ENCODE measurements at regions not wholly inside any gene's neighbourhood (a gene's known extent, or its start where the extent isn't known, plus 50 kb on each side); places are given as distances from the start of the nearest gene placed in this dataset.
A peak's percentile ranks its signal among the peaks of the same experiment; 100 is the strongest.

- no peak for DNase-seq (ENCODE audit: low read depth, low spot score)
- no peak for TF ChIP-seq CTCF (IDR thresholded peaks at IDR 0.05; ENCODE audit: insufficient read depth, low read length, missing control alignments)
- no peak overlapping the region for H3K4me3 ChIP-seq (ENCODE audit: low read depth, low read length)
- POLR2A ChIA-PET = no interaction called here
- CTCF ChIA-PET = no interaction called here
Observed at GRCh38 chr2:30055548-30055947, 91.3 kb upstream of the YPEL5 start.

- H3K4me3 ChIP-seq (ENCODE audit: low read depth, low read length) = no peak overlapping the region
- ChIA-PET POLR2A (no interaction called here), CTCF (no interaction called here)
- DNase-seq (ENCODE audit: low read depth, low spot score) = no peak
- no peak for TF ChIP-seq CTCF (IDR thresholded peaks at IDR 0.05; ENCODE audit: insufficient read depth, low read length, missing control alignments)
Observed at GRCh38 chr2:30060562-30060961, 86.2 kb upstream of the YPEL5 start.

- ChIA-PET CTCF (interaction anchor here (0.8 to 1.5 kb wide), 3 partner anchors 10 to 1247 kb away, joined by 3 to 4 read pairs (median 3); no protein-coding TSS in a partner anchor), POLR2A (no interaction called here)
- H3K4me3 ChIP-seq (ENCODE audit: low read depth, low read length) = no peak overlapping the region
- TF ChIP-seq CTCF (IDR thresholded peaks at IDR 0.05; ENCODE audit: insufficient read depth, low read length, missing control alignments) = no peak
- DNase-seq (ENCODE audit: low read depth, low spot score) = no peak
Observed at GRCh38 chr2:30068067-30068466, 78.7 kb upstream of the YPEL5 start.

GRCh38 chr2:30072250-30072842, 74.5 kb upstream of the YPEL5 start:
- TF ChIP-seq CTCF (IDR thresholded peaks at IDR 0.05; ENCODE audit: insufficient read depth, low read length, missing control alignments) = peak; percentile 85
- ChIA-PET CTCF (interaction anchor here (0.6 to 4.4 kb wide), 22 partner anchors 9 to 1252 kb away, joined by 3 to 46 read pairs (median 4); no protein-coding TSS in a partner anchor), POLR2A (no interaction called here)
- no peak overlapping the region for H3K4me3 ChIP-seq (ENCODE audit: low read depth, low read length)
- no peak for DNase-seq (ENCODE audit: low read depth, low spot score)

- CTCF ChIA-PET = interaction anchor here (0.8 to 4.4 kb wide), 12 partner anchors 9 to 1254 kb away, joined by 3 to 46 read pairs (median 8); no protein-coding TSS in a partner anchor
- no peak for DNase-seq (ENCODE audit: low read depth, low spot score)
- POLR2A ChIA-PET = no interaction called here
Observed at GRCh38 chr2:30073523-30073922, 73.3 kb upstream of the YPEL5 start.

GRCh38 chr2:30074023-30074422, 72.8 kb upstream of the YPEL5 start:
- TF ChIP-seq CTCF (IDR thresholded peaks at IDR 0.05; ENCODE audit: insufficient read depth, low read length, missing control alignments) = no peak
- DNase-seq (ENCODE audit: low read depth, low spot score) = no peak
- no peak overlapping the region for H3K4me3 ChIP-seq (ENCODE audit: low read depth, low read length)
- POLR2A ChIA-PET = no interaction called here
- CTCF ChIA-PET = interaction anchor here (0.8 to 4.4 kb wide), 9 partner anchors 9 to 1254 kb away, joined by 3 to 46 read pairs (median 8); no protein-coding TSS in a partner anchor

More at GRCh38 chr2:30073523-30073922, 73.3 kb upstream of the YPEL5 start:
- no peak overlapping the region for H3K4me3 ChIP-seq (ENCODE audit: low read depth, low read length)
- TF ChIP-seq CTCF (IDR thresholded peaks at IDR 0.05; ENCODE audit: insufficient read depth, low read length, missing control alignments) = no peak
